GM20431 (cell line): ENCODE measurements at regions not wholly inside any gene's neighbourhood (a gene's known extent, or its start where the extent isn't known, plus 50 kb on each side); places are given as distances from the start of the nearest gene placed in this dataset.
"Not testable (repeated sequence)": the region's sequence is repeated elsewhere in the genome, so short reads cannot be mapped to it uniquely, and the experiment has no call there.

Experiments used
- in situ Hi-C: fragments of 300-500 bp; cut with MseI, MboI; formaldehyde crosslinking; loops from one replicate; pipeline ENCODE4 v1.15.0; 2020; ENCODE audit warnings: low sequenced_read_pairs; ENCODE audit not compliant: unreplicated experiment

DNA sequence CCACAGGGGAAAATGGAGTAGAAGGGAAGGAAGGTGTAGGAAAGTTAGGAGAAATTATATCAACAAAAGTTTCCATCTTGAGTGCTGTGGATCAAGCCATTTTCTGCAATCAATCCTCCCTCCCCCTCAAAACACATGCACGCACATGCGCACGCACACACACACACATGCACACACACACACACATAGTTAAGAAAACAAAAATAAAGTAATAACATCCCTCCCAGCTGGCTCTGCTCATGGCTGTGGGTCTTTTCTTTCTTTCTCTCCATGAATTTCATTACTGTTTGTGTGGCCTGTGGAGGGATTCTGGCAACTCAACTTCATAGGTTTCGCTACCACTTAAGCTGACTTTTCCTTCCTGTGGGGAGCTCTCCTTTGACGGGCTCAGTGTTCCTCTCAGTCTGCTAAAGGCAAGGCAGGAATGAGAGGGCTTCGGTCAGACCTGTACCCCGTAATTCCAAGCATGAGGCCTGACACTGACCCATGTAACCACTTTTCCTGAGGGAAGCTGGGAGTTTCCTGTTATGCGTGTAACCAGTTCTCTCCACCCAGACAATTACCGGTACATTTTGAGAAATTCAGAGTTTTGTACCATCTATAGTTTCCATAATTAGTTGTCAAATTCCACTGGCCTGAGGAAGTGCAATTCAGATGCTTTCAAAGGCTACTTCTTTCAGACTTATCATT lies 79.8 kb downstream of the ZNF92 start:
- in situ Hi-C loops = no loop called here

DNA sequence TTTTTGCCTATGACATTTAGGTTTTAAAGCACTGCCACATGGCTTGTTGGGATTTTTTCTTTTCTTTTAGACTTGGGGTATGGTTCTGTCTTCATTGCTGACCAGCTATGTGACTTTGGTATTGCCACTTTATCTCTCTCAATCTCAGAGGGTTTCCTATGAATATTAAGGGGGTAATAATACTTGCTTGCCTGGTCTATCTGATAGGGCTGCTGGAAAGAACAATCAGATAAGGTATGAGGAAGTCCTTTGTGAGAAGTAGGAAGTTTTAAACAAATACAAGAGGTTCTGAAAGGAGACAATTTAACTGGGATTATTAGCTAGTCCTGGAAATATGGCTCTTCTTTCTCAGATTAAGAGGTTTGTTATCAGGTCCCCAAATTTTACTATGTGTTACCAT lies 80.8 kb downstream of the ZNF92 start:
- in situ Hi-C loops = no loop called here

DNA sequence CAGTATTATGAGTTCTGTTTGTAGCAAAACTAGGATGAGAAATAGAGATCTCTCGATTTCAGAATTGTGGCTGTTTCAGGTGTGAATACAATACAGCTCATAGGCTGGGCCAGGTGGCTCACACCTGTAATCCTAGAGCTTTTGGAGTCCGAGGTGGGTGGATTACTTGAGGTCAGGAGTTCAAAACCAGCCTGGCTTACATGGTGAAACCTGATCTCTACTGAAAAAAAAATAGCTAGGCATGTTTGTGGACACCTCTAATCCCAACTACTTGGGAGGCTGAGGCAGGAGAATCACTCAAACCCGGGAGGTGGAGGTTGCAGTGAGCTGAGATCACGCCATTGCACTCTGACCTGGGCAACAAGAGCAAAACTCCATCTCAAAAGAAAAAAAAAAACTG lies 81.4 kb downstream of the ZNF92 start:
- in situ Hi-C loops = not testable (repeated sequence)

DNA sequence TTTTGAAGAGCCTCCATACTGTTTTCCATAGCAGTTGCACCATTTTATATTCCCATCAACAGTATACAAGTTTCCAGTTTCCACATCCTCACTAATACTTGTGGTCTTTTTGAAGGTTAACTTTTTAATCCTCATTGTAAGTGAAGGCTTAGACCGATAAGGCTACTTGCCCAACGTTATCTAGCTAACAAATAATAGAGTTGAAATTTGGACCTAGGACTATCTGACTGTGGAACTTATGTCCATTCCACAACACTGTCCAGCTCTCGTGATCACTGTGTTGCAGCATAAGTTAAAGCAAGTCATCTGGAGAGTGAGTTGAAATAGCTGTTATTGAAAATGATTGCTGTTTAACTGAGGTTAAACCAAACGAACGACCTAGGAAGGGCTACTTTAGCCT lies 84.0 kb downstream of the ZNF92 start:
- in situ Hi-C loops = no loop called here

DNA sequence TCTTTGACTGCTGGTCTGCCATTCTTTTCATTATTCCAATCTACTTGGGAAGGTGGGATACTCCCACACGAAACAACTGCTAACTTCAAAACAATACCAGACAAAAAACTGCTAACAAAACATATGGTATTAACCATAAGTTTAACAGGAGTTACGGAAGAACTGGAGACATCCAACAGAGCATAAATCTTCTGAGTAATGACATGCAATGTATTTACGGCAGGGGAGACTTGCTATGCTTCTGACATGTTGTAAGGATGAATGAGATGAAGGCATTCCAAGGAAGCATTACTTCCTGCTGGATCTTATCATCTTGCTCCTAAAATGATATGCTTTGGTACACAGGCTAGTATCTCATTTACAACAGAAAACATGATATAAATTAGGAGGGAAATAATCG lies 85.8 kb downstream of the ZNF92 start:
- in situ Hi-C loops = no loop called here

DNA sequence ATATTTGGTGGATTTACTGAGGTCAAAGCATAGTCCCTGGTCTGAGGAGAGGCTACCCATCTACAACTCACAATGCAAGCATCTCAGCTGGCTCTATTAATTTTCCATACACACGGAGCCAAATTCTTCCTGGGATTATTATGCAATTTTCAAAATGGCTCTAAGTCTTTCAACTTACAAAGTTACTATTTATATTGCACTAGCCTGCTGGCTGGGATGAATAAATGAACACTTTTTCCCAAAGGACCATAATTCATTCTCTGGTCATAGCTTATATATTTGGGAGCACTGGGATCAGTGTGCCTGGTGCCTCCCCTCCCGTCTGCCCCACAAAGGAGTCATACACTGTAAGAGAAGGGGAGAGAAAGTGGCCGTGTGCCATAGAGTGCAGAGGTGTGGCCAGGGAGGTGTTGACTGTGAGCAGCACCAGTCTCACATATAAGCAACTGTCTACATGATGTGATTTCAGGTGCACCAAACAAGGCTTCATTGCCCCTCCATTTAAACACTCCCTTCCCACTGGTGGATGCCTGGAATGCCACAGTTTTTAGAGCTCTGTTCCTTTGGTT lies 88.6 kb downstream of the ZNF92 start:
- in situ Hi-C loops = no loop called here

DNA sequence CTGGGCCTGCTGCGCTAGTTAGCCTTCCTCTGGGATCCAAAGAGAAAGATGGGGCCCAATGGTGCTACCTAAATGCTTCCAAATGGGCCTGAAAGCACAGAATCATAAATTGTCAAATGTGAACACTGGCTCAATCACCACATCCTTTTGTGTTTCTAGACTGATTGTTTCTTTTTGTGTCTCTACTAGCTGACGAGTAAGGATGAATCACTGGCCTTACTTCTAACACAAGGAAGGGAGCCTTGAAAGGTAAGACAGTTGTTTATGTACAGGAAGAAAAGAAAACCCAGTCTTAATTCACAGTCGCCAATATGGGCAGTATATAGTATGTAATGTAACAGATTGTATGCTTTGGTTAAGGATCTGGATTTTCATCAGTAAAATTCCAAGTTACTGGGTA lies 89.5 kb downstream of the ZNF92 start:
- in situ Hi-C loops = no loop called here

DNA sequence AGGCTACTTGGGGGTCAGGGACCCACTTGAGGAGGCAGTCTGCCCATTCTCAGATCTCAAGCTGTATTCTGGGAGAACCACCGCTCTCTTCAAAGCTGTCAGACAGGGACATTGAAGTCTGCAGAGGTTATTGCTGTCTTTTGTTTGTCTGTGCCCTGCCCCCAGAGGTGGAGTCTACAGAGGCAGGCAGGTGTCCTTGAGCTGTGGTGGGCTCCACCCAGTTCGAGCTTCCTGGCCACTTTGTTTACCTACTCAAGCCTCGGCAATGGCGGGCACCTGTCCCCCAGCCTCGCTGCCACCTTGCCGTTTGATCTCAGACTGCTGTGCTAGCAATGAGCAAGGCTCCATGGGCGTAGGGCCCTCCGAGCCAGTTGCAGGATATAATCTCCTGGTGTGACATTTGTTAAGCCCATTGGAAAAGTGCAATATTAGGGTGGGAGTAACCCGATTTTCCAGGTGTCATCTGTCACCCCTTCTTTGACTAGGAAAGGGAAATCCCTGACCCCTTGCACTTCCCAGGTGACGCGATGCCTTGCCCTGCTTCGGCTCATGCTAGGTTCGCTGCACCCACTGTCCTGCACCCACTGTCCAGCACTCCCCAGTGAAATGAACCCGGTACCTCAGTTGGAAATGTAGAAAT lies 96.4 kb downstream of the ZNF92 start:
- in situ Hi-C loops = not testable (repeated sequence)

DNA sequence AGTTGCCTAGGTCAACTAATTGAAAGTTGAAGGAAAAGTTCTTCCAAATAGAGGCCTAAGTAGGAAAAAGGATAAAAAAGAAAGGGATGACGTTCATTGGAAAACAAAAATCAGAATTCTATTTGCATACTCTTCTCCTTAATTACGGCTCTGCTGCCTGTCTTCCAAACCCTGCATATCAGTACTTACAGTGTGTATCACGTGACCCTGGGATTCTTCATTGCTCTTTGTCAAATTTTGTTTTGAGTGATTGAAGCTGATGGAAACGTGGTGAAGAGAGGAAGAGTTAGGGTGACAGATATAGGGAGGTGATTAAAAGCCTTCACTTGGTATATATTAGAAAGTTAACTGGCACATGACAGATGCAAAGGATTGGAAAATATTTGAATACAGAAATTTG lies 97.9 kb downstream of the ZNF92 start:
- in situ Hi-C loops = no loop called here

DNA sequence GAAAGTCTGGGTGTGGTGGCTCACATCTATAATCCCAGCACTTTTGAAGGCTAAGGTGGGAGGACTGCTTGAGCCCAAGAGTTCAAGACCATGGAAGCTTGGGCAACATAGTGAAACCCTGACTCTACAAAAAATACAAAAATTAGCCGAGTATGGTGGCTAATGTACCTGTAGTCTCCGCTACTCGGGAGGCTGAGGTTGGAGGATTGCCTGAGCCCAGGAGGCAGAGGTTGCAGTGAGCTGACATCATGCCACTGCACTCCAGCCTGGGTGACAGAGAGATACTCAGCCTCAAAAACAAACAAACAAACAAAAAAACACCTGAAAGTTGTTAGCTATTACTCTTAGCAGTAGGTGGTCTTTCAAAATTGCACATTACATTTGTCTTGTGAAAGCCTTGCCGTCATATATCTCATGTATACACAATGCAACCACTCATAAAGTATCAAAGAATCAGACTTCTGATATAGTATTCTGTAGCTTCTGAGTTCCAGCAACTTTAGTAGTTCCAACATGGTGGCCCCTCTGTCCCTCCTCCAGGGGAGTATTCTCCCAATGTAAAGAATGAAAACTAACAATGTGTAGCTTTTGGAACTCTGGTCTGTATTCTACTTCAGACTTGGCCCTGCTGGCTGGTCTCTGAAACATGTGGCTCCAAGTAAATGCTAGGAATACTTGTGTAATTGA lies 101.5 kb downstream of the ZNF92 start:
- in situ Hi-C loops = no loop called here

DNA sequence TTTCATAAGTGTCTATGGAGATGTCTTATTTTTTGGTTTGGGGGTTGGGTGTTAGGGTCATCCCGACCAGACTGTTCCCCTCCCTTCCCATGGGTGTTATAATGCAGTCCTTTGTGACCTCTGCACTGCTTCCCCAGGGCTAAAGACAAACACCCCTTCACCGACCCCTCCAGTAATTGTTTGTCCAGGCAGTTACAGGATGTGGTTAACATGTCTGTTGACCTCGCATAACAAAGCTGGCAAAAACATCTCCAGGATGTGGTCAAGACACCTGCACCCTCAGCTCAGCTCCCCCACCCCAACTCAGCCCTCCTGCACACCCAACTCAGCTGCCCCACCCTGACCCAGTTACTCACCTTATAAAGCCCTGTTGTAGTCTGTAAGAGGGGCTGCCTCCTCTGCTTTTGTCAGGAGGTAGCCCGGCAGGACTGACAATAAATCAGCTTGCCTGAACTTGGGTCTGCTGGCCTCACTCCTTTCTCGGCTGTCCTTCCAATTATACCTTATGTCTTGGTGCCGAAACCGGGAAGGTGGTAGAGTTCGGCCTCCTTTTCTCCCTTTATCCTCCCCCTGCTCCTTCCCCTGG lies 102.2 kb downstream of the ZNF92 start:
- in situ Hi-C loops = no loop called here

DNA sequence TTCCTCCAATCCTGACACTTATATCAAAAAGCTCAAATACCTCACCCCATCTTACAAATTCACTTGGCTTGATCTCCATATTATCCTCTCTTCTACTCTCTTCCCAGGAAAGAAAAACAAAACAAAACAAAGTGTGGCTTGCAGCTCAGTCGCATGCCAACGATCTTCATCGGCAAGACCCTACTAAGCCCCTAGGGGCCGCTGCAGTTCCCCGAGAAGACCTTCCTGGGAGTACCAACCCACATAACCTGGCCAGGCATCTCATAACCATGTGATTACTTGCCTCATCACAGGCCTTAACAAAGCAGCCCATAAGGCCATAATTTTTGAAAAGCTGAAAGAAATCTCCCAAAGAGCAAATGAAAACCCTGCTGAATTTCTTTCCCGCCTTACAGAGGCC lies 103.7 kb downstream of the ZNF92 start:
- in situ Hi-C loops = no loop called here

DNA sequence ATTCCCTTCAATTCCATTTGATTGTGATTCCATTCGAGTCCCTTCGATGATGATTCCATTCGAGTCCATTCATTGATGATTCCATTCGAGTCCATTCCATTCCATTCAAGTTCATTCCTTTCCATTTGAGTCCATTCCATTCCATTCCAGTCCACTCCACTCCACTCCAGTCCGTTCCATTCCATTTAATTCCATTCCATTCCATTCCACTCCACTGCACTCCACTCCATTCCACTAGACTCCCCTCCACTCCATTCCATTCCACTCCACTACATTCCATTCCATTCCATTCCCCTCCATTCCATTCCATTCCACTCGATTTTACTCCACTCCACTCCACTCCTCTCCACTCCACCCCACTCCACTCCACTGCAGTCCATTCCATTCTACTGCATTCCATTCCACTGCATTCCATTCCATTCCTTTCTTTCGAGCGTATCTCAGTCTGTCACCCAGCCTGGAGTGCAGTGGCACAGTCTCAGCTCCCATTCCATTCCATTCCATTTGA lies 115.7 kb downstream of the ZNF92 start:
- in situ Hi-C loops = no loop called here

DNA sequence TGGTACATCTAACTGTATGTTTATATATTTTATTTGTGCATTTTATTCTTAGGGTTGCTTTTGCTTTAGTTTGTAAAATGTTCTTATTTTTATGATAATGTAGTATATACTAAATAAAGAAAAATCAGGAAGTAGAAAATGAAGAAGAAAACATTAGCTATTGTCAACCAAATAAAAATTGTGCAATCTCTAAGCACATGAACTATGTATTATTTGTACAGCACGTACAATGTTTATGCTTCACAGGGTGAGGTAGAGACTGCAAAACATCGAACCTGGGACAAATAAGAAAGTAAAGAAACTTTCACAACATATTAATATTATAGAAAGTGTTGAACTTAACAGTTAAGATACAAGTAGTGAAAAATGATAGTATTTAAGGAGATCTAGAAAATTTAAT lies 123.0 kb downstream of the ZNF92 start:
- in situ Hi-C loops = not testable (repeated sequence)

DNA sequence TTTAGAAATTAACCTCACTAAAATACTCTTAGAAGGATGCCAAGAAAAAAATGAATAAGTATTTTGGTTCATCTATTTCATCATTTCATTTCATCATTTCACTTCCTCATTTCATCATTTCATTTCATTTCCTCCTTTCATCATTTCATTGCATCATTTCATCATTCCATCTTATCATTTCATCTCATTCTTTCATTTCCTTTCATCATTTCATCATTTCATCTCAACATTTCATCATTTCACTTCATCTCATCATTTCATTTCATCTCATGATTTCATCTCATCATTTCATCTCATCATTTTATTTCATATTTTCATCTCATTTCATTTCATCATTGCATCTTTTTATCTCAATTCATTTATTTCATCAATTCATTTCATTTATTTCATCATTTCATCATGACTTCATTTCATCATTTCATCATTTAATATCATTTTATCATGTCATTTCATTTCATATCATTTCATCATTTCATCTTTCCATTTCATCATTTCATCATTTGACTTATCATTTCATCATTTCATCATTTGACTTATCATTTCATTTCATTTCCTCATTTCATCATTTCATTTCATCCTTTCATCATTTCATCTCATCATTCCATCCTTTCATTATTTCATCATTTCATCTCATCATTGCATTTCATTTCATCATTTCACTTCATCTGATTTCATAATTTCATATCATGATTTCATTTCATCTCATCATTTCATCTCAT lies 129.9 kb downstream of the ZNF92 start:
- in situ Hi-C loops = no loop called here

DNA sequence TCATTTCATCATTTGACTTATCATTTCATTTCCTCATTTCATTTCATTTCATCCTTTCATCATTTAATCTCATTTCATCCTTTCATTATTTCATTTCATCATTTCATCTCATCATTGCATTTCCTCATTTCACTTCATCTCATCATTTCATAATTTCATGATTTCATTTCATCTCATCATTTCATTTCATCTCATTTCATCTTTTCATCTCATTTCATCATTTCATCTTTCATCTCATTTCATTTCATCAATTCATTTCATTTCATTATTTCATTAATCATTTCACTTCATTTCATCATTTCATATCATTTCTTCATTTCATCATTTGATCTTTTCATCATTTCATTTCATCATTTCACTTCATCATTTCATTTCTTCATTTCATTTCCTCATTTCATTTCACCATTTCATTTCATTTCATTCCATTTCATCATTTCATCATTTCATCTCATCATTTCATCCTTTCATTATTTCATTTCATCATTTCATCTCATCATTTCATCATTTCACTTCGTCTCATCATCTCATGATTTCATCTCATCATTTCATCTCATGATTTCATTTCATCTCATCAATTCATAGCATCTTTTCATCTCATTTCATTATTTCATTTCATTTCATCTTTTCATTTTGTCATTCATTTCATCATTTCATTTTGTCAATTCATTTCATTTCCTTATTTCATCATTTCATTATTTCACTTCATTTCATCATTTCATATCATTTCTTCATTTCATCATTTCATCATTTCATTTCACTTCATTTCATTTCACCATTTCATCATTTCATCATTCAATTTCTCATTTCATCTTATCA lies 131.1 kb downstream of the ZNF92 start:
- in situ Hi-C loops = not testable (repeated sequence)

DNA sequence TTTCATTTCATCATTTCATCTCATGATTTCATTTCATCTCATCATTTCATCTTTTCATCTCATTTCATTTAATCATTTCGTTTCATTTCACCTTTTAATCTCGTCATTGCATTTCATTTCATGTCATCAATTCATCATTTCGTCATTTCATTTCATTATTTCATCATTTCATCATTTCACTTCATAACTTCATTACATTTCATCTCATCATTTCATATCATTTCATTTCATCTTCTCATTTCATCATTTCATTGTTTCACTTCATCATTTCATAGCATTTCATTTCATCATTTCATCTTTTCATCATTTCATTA lies 131.6 kb downstream of the ZNF92 start:
- in situ Hi-C loops = not testable (repeated sequence)

DNA sequence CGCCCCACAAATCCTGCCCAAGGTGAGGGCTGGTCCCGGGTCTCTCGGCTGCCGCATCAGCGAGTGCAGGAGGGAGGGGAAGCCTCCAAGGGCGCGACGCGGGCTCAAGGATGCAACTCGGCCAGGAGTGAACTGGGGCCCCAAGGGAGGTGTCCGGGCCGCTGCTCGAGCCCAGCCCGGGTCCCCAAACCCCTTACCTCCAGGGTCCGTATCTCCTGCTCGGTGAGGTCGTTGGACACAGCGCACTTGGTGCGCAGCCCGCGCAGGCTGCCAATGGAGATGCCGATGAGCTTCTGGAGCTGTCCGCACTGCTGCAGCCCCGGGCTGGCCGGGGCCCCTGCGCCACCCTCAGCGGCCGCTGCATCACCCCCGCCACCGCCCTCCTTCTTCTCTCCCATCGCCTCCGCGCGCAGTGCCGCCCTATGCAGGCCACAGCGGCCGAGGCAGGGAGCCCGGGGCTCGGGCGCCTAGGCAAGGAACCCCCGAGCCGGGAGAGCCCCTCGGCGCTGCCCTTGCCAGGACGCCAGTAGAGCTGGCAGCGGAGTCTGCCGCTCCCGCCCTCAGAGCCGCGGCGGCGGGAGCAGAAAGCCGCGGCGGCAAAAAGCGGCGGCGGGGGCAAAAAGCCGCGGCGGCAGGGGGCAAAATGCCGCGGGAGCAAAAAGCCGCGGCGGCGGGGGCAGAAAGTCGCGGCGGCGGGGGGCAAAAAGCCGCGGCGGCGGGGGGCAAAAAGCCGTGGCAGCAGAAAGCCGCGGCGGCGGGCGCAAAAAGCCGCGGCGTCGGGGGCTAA lies 135.1 kb downstream of the ZNF92 start:
- in situ Hi-C loops = not testable (repeated sequence)
